AG04449 (cell line): ENCODE measurements at regions not wholly inside any gene's neighbourhood (a gene's known extent, or its start where the extent isn't known, plus 50 kb on each side); places are given as distances from the start of the nearest gene placed in this dataset.

Experiments
- CTCF ChIA-PET: fragments of 350-600 bp; formaldehyde crosslinking; extraction: SDS; loops from one replicate; lab custom pipeline; 2021; ENCODE audit warnings: antibody characterized with exemption; lab: Yijun Ruan, JAX
- POLR2A ChIA-PET: fragments of 400-600, 350-600 bp; formaldehyde crosslinking; extraction: SDS; loops from one replicate; lab custom pipeline; 2020; ENCODE audit warnings: antibody characterized with exemption, inconsistent platforms; lab: Yijun Ruan, JAX
- DNase-seq: peaks from one replicate; pipeline ENCODE4 v3.0.0-alpha.2; 2010; ENCODE audit warnings: low read depth, low spot score
- H3K4me3 ChIP-seq: 2 replicates; pipeline ENCODE4 v1.5.1; 2011; ENCODE audit warnings: low read depth, mild to moderate bottlenecking, control low read depth, low read length
- TF ChIP-seq, protein P1 (sequence below): IDR thresholded peaks from one replicate; pipeline ENCODE4 v1.5.1; 2011; ENCODE audit warnings: mild to moderate bottlenecking, moderate library complexity, low read length, control low read depth, inconsistent platforms; ENCODE audit not compliant: insufficient read depth; ENCODE audit errors: missing control alignments

- POLR2A ChIA-PET = no interaction called here
- no peak overlapping the region for H3K4me3 ChIP-seq
- CTCF ChIA-PET = no interaction called here
- no peak for DNase-seq
- TF ChIP-seq, protein P1, sequence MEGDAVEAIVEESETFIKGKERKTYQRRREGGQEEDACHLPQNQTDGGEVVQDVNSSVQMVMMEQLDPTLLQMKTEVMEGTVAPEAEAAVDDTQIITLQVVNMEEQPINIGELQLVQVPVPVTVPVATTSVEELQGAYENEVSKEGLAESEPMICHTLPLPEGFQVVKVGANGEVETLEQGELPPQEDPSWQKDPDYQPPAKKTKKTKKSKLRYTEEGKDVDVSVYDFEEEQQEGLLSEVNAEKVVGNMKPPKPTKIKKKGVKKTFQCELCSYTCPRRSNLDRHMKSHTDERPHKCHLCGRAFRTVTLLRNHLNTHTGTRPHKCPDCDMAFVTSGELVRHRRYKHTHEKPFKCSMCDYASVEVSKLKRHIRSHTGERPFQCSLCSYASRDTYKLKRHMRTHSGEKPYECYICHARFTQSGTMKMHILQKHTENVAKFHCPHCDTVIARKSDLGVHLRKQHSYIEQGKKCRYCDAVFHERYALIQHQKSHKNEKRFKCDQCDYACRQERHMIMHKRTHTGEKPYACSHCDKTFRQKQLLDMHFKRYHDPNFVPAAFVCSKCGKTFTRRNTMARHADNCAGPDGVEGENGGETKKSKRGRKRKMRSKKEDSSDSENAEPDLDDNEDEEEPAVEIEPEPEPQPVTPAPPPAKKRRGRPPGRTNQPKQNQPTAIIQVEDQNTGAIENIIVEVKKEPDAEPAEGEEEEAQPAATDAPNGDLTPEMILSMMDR = no peak
Measured at GRCh38 chr3:56908004-56908403, 106.3 kb upstream of the ARHGEF3 start.

DNA sequence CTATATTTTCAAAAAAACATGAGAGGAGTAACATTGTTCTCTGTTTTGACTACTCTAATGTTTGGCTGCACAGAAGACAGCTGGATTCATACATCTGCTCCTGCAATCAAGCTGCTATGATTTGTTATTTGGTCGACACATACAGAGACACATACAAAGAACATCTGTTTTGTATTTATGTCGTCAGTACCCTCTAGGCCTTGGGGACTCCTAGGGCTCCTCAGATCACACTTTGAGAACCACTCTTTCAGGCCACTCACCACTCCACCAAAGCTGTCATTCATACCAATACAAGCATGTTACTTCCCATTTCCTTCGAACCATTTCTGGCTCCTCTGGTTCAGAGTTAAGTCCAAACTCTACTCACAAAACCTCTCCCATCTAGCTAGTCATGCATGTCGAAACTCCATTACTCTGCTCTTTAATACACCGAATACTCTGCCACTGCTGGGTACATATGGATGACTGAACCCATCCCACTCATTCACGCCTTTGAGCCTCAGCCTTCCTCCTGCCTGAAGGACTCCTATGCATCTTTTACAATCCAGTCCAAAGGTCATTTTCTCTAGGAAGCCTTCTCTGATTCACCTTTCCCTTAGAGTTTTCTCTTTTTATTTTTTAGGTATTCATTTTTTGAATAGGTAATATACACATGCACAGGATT, 102.9 kb upstream of the ARHGEF3 start:
- no peak overlapping the region for H3K4me3 ChIP-seq
- no peak for DNase-seq
- ChIA-PET CTCF (interaction anchor here (1.2 kb wide), 1 partner anchor 84 kb away, joined by 3 read pairs; no protein-coding TSS in a partner anchor), POLR2A (no interaction called here)
- TF ChIP-seq, protein P1 = no peak

DNA sequence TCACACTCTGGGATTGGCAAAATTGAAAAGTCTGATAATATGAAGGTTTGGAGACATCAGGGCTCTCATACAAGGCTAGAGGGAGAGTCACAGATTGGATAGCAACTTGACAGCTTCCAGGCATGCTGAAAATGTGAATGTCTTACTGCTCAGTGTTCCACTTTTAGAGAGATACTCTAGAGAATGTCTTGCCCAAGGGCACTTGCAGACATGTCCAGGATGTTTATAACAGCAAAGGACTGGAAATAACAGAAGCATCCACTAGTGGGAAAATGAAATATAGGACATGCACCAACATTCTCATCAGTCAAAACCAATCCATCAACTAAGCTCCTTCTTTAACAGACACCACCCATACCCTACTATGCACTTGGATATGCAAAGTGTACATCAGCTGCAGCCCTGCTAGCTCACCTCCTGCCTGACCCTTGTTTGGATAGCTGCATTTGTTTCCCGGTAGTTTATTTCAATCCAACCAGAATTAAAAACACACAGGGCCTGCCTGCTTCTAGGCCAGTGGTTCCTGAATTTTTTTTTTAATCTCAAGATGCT, 101.6 kb upstream of the ARHGEF3 start:
- ChIA-PET POLR2A (no interaction called here), CTCF (interaction anchor here (1.2 kb wide), 1 partner anchor 85 kb away, joined by 3 read pairs; no protein-coding TSS in a partner anchor)
- no peak overlapping the region for H3K4me3 ChIP-seq
- TF ChIP-seq, protein P1 = no peak
- no peak for DNase-seq

- TF ChIP-seq, protein P1 = no peak
- H3K4me3 ChIP-seq = no peak overlapping the region
- DNase-seq = no peak
- POLR2A ChIA-PET = no interaction called here
- CTCF ChIA-PET = no interaction called here
Measured at GRCh38 chr3:56902468-56903160, 100.9 kb upstream of the ARHGEF3 start.

GRCh38 chr3:56900801-56901200, 99.1 kb upstream of the ARHGEF3 start:
- ChIA-PET POLR2A (no interaction called here), CTCF (no interaction called here)
- no peak for DNase-seq
- TF ChIP-seq, protein P1 = no peak
- no peak overlapping the region for H3K4me3 ChIP-seq

- ChIA-PET CTCF (no interaction called here), POLR2A (no interaction called here)
- DNase-seq = no peak
- no peak overlapping the region for H3K4me3 ChIP-seq
- TF ChIP-seq, protein P1 = no peak
Measured at GRCh38 chr3:56899851-56900250, 98.1 kb upstream of the ARHGEF3 start.
